Pulmonary artery endothelial cell (primary cell): ENCODE measurements at regions not wholly inside any gene's neighbourhood (a gene's known extent, or its start where the extent isn't known, plus 50 kb on each side); places are given as distances from the start of the nearest gene placed in this dataset.
"Not testable (repeated sequence)": the region's sequence is repeated elsewhere in the genome, so short reads cannot be mapped to it uniquely, and the experiment has no call there.

Source experiments
- DNase-seq: peaks from one replicate; pipeline ENCODE4 v3.0.0-alpha.2; 2011; ENCODE audit warnings: low read depth, low spot score

DNA sequence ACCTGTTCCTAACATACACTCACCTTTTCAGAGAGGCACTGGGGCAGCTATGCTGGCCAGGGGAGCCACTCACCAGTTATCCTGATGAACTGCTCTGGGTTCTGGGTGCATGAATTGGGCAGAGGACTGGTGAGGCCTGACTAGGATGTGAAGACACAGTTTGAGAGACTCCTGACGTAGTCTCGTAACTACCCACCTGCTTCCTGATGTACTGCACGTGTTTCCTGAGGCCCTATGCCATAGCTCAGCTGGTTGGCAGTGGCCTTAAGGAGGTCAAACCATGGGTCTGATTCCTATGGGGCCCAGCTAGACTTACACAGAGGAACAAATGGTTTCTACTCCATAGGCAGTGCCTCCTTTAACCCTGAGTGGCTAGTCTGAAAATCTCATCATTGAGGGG, 351.7 kb upstream of the FRG2C start:
- not testable (repeated sequence) for DNase-seq

DNA sequence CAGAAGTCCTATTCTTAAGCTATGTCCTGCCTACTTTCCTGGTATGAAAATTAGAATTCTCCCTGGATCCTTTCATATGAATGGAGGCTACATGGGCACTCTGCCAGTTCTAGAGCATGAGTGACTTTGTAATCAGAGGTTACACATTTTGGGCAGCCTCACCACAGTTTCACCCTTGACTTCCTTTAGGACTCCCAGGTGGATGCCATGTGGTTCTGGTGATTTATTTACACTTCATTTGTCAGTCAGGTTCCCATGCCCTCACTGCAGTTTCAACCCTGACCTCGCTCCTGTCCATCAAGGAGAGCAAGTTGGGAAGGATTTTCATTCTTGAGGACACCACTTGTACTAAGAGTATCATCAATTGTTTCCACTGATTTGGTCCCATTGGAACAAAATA, 344.4 kb upstream of the FRG2C start:
- not testable (repeated sequence) for DNase-seq

DNA sequence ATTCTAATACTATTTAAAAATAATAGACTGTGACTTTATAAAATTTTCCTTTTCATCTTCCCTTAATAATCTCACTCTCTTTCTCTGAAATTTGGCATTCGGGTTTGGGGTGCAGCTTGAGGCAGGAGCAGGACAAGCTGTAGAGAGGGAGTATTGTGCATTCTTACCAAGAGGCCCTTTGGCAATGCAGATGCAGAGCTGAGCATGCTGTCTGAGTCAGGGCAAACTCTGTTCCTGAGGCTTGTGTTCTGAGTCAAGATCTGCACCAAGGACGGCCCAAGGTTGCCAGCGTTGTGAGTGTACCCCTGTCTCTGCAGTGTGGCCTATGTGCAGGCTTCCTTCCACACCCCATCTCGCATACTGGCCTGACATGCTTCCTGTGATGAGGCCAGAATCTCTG, 343.8 kb upstream of the FRG2C start:
- no peak for DNase-seq

DNA sequence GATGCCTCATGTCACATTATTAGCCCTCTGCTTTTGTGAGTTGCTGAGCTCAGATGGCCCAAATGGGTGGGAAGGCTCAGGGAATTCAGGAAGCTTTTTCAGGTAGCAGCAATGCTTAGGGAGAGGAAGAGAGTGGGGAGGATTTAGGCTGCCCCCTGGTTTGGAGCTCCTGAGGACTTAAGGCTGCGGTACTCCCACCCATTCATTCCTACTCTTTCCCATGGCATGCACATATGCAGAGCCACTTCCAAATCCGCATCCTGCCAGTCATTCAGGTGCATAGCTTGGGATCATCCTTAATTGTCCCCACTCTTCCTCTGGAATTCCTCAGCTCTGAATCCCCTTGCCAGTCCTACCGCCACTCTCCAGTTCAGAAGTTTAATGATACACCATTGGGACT, 343.1 kb upstream of the FRG2C start:
- no peak for DNase-seq

DNA sequence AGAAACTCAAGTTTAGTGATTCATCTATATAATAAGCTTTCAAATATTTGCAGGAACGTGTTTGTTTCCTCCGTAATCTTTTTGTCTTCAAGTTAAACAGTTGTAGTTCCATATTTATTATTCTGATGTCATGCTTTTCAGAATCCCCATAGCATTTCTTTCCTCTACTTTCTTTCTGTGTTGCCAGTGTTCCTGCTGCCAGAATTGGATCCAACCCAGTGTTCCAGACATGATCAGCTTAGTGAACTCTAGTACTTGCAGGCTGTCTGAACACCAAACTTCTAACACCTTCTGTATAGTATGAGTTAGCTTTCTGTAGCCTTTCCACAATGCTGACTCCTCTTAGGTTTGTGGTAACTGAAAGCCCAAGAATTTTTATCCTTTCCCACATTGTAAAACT, 340.2 kb upstream of the FRG2C start:
- DNase-seq, result not testable (repeated sequence)

DNA sequence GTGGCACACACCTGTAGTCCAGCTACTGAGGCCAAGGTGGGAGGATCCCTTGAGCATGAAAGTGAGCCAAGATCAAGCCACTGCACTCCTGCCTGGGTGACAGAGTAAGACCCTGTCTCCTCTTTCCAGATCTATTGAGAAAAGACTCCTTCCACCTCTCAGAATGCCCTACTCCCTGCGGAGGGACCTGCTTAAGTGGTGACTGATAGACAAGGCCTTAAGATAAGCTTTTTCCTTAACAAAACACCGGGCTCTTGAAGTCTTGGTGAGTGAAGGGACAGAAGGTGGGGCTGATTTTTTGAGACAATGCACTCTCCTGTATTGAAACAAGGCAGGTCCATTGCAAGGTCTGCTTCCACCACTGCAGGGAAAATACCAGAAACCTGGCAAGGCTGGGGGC, 338.4 kb upstream of the FRG2C start:
- DNase-seq, result no peak

DNA sequence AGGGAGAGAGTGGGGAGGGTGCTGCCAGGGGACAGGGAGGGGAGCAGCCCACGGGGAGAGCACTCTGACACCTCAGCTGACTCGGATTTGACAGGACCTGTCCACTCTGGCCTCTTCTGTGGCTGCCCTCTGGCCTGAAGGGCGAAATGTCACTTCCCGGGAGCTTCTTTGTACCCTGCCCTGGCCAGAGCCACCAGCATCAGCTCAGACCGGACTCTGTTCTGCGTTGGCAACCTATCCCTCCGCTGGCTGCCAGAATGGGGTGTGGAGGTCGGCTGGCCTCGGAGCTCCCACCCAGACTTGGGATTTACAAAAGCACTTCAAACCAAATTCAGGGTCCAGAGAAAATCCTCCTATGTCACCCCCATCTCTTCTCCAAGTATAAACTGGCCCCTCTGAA, 336.7 kb upstream of the FRG2C start:
- no peak for DNase-seq

DNA sequence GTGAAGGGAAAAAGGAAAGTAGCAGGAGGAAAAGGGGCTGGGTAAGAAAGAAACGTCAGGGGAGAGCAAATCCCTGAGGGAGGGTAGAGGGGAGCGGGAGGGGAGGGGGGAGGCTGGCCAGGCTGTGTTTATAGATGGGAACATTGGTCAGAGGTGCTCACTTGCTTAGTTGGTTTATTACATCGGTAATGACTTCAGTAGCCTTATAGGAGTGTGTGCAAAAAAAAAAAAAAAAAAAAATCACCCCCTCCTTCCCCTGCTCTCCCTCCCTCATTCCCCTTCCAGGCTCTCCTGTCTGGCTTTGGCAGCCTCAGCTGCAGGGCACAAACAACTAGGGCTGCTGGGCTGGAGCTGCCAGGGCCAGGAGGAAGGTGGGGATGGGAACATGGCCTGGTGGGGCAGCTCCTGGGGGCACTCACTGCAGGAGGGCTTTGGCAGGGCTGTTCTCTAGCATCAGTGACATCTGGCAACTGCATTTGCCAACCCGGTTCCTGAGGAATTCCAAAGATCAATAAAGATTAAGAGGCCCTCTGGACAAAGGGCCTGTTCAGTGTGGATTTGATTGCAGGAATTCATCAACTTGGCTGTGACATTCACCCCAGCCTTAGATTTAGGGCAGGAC, 334.5 kb upstream of the FRG2C start:
- no peak for DNase-seq

DNA sequence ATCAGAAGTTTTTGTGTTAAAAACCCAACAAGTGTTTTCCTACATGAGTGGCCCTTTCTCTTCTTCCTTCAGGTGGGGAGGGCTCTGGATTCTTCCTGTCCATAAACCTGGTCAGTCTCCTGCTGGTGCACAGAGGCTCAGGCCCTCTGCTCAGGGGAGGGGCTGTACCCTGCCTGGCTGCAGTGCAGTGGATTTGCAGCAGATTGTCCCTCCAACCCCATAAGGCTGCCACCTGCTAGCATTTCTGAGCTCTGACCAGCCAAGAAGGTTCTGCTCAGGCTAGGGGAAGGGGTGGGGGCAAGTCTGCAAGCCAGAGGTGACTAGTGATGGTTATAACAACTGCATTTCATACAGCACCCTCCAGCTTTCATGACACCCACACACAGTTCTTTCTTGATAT, 333.7 kb upstream of the FRG2C start:
- not testable (repeated sequence) for DNase-seq

DNA sequence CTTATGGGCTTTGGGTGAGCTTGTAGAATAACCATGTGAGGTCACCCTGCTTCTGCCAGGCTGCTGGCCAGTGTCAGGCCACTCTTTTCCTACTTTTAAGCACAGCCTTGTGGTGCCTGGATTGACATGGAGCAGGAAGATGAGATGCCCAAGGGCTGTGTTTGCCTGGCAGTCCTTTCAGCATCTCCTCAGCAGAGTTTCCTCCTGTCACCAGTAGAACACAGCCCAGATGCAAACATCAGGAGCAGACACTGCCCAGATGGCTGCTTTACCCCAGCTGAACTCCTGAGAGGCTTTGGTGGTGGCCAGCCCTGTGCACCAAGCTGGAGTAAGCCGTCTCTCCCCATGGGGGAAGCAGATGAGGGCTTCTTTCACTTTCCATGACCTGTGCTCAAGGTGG, 332.0 kb upstream of the FRG2C start:
- not testable (repeated sequence) for DNase-seq

DNA sequence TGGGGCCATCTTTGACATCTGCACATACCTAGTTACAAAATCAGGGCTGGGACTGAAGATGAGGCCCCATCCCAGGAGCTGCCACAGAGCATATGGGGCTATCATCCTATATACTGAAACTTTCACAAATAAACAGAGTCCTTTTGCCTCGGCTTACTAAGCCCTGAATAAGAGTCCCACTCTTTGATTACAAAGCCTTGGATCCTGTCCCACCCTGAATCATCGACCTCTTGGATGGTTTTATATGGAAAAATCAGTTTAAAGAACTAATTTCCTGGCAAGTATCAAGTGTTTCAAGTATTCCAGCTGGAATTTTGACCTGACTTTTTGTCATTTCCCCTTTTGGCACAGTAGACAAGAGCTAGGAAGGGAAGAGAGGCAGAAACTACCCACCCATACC, 331.3 kb upstream of the FRG2C start:
- DNase-seq, result no peak

DNA sequence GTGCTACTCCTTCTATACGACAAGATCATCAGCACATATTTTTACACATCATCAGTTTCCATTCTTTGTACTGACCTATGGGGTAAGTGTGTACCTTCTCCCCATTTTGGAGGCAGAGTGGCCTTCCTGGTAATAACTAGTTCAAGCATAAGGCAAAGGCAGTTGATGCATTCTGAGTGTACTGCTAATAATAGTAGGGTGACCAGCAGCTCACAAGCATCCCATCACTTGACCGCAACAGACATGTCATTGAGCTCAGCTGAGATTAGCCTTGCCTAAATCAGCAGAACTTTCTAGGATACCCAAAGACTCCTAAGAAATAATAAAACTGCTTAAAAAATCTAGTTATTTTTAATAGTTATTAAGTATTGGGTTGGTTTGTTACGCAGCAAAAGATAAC, 329.8 kb upstream of the FRG2C start:
- DNase-seq, result no peak

DNA sequence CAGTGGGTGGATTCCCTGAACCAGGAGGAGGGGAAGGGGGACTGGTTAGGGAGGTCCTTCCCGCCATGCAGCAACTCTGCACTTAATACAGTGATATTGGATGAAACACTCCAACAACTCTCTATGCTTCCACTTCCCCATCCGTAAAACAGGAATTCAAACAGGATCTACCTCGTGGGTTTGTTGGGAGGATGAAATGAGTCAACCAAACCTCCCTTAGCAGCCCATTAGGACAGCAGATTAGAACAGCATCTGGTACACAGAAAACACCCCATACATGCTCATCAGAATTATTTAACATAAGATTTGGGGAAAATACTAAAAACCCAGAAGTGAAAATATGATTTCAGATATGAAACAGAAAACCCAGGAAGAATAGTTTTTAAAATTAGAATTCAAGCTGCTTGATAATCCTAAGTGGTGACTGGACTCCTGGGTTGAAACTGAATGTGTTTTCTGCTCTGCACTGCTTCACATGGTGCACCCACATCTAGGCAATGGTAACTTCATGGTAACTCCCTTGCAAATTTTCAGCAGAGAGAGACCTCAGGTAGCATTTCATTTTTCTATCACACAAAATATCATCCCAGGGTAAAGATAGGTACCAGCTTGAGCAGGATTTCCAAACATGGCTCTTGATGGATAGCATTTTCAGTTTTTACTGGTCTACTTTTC, 326.8 kb upstream of the FRG2C start:
- no peak for DNase-seq

DNA sequence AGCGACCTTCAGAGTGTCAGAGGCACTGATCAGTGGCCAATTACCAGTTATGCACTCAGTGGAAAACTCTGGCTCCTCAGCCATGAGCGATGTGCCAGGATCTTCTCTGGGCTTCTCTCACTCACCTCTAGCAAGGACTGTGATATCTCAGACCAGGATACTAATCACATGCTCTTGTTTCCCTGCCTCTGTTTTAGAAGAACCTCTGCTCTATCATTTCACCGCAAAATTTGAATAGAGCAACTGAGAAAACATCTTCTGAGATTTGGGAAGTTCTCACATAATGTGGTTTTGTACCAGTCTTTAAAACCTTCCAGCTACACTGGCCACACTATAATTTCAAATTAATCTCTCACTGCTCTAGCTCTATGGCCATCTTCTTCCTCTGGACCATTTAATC, 325.8 kb upstream of the FRG2C start:
- no peak for DNase-seq

DNA sequence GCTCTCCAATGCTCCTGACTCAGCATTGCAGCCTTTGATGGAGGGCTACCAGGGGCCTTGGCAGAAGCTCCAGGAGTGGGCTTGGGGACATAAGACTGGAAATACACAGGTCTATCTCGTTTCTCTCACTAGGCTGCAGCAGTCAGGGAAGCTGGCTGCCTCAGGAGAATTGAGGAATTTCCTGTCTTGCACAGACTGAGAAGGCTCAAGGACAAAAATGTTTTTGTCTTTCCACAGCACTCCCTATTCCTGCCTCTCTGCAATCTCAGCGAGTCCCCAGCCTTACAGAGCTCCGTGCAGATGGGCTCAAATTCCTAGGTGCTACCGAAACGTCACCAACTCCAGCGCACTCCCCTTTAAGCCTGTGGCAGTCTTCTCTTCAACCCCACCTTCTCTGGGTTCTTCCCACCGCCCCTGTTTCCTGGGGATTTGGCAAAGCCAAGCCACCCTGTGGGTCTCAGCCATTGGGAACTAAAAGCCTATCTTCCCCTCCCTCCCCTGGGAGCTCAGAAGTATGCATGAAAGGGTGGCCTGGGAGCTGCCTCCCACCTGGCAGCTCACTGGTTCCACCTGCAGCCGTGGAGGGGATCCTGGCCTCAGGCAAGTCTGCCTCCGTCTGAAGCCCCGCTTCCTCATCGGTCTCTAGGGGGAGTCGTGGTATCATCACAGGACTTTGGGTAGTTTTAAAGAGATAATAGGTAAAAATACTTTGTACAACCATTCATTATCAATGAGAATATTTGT, 322.6 kb upstream of the FRG2C start:
- no peak for DNase-seq

DNA sequence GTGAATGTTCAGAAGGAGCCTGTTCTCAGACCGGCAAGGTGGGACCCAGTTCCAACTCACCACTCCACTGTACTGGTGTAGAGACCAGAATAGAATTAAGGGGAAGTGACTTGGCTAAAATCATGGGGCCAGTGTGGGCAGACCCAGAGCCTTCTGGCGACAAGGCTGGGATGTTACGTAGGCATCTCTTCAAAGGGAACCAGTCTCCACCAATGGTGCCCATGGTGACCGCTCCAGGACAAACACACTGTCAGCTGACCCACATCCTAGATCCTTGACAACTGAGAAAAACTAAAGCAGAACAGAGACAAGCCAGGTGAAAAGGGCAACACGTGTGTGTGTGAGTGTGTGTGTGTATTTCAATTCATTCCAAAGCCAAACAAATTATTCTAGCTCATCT, 321.7 kb upstream of the FRG2C start:
- no peak for DNase-seq

DNA sequence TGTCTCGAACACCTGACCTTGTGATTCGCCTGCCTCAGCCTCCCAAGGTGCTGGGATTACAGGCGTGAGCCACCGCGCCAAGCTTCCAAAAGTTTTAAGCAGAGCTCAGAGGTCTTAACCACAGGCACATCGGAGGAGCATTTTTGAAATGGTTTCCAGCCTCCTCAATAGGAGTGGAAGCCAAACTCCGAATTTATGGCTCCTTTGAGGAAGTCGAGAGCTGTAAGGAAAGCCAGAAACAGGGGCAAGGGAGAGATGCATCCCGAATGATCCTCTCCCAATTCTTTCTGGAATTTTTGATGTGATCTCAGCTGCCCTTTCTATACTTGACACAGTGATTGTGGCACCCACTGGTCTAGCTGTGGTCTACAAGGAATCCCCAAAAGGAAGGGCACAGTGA, 313.6 kb upstream of the FRG2C start:
- not testable (repeated sequence) for DNase-seq

DNA sequence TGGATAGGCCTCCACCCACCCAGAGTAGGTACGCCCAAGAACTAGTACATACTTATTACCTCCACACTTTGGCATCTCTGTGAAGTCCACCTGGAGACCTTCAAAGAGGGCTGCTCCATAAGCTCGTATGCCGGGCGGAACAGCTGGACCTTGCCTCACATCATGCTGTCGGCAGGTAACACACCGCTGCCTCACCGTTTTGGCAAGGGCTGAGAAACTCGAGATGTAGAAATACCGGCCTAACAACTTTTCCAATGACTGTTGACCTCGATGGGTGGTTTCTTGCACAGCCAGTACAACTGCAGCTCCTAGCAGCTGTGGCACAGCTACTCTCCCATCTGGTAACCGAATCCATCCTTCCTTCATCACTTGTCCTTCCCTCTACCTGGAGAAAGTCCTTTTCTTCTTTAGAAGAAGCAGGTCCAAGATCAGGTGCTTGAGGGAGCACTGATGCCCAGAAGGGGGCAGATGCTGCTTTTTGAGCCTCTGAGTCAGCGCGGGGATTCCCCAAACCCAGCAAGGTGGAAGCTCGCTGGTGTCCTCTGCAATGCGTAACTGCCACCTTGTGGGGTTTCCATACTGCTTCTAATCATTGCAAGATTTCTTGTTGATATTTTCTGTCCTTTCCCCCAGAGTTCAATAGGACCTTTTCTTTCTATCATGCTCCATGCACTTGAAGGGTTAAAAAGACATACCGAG, 301.9 kb upstream of the FRG2C start:
- DNase-seq, result not testable (repeated sequence)

DNA sequence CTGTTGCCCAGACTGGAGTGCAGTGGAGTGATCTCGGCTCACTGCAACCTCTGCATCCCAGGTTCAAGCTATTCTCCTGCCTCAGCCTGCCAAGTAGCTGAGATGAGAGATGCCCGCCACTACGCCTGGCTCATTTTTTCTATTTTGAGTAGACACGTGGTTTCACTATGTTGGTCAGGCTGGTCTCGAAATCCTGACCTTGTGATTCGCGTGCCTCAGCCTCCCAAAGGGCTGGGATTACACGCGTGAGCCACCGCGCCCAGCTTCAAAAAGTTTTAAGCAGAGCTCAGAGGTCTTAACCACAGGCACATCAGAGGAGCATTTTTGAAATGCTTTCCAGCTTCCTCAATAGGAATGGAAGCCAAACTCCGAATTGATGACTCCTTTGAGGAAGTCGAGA, 291.2 kb upstream of the FRG2C start:
- DNase-seq, result not testable (repeated sequence)

DNA sequence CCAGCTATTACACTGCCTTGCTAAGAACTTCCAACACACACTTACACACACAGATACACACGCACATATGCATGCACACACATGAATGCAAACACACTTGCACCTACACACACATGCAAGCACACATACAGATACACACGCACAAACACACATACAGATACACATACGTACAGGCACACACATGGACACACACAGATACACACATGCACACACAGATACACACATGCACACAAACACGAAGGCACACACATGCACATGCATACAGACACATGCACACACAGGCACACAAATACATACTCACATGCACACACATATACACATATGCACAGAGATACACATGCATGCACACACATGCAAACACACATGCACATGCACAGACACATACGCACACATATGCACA, 284.3 kb upstream of the FRG2C start:
- not testable (repeated sequence) for DNase-seq

DNA sequence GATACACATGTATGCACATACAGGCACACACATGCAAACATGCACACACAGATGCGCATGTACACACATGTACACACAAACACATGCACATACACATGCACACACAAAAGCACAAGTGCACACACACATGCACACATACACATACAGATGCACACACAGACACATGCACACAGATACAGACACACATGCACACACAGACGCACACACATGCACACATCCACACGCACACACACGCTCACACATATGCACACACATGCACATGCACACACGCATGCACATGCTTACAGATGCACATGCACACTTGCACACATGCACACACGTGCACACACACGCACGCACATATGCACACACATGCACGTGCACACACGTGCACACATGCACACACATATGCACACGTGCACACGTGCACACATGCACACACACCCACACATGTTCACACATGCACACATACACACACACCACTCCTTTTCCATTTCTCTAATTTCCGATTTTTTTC, 283.8 kb upstream of the FRG2C start:
- DNase-seq, result no peak

DNA sequence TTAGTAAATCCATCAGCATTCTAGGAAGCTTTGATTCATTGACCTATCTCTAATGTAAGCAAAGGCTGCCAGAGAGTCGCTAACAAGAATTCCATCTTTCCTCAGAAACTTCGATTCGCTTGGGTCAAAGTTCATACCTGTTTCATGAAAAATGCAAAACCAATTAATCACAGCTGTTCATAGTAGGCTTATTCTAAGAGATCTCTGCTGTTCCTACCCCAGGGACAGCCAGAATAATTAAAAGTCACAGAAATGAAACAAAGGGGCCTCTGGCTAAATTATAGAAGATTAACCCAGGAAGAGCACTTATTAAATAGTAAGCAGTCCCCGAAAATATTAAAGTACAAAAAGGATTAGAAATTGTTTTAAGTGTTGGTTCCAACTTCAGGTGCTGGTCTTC, 280.1 kb upstream of the FRG2C start:
- not testable (repeated sequence) for DNase-seq
